C4-2B (cell line): ENCODE measurements at regions not wholly inside any gene's neighbourhood (a gene's known extent, or its start where the extent isn't known, plus 50 kb on each side); places are given as distances from the start of the nearest gene placed in this dataset.

Experiments used
- H3K27ac ChIP-seq: fragments of 450-650 bp; 2 replicates; pipeline ENCODE4 v1.5.1; 2017
- CTCF ChIP-seq: fragments of 450-650 bp; conservative IDR thresholded peaks from 2 replicates; pipeline ENCODE4 v1.5.1; 2017; ENCODE audit warnings: mild to moderate bottlenecking
- ZFX ChIP-seq: fragments of 450-650 bp; IDR thresholded peaks from 2 replicates; pipeline ENCODE4 v1.6.1; 2017

- H3K27ac ChIP-seq: no peak overlapping the region
- TF ChIP-seq ZFX (no peak), CTCF (no peak)
These were observed 269.8 kb downstream of the MBNL1 start for GRCh38 chr3:152538518-152538917.

GRCh38 chr3:152539191-152539764 lies 270.5 kb downstream of the MBNL1 start:
- TF ChIP-seq CTCF (peak; percentile 57), ZFX (no peak)
- no peak overlapping the region for H3K27ac ChIP-seq

GRCh38 chr3:152540120-152540519 lies 271.4 kb downstream of the MBNL1 start:
- no peak for TF ChIP-seq CTCF
- no peak for TF ChIP-seq ZFX
- H3K27ac ChIP-seq: no peak overlapping the region

GRCh38 chr3:152547153-152547552 lies 278.4 kb downstream of the MBNL1 start:
- TF ChIP-seq ZFX: no peak
- TF ChIP-seq CTCF: no peak

GRCh38 chr3:152549263-152549662 lies 280.5 kb downstream of the MBNL1 start:
- no peak overlapping the region for H3K27ac ChIP-seq
- TF ChIP-seq CTCF: no peak
- no peak for TF ChIP-seq ZFX

More at GRCh38 chr3:152547153-152547552, 278.4 kb downstream of the MBNL1 start:
- no peak overlapping the region for H3K27ac ChIP-seq

GRCh38 chr3:152550284-152550683 lies 281.6 kb downstream of the MBNL1 start:
- H3K27ac ChIP-seq: no peak overlapping the region
- TF ChIP-seq CTCF (no peak), ZFX (no peak)

- H3K27ac ChIP-seq: no peak overlapping the region
- TF ChIP-seq CTCF: no peak
- TF ChIP-seq ZFX: no peak
These were observed 280.0 kb upstream of the P2RY1 start for GRCh38 chr3:152554980-152555379.
